ENCODE measurements at regions not wholly inside any gene's neighbourhood (a gene's known extent, or its start where the extent isn't known, plus 50 kb on each side); places are given as distances from the start of the nearest gene placed in this dataset.

- Histone ChIP-seq H3K9me1 (replicated peaks; ENCODE audit: control insufficient read depth, extremely low read depth, insufficient read depth, low read length) (no peaks in the 10 kb centered on the region), H3K27ac (ENCODE audit: insufficient read depth, low read depth, low read length) (no peak overlapping the region), H3K27me3 (ENCODE audit: control insufficient read depth in 2 of 2, insufficient read depth in 2 of 2, low read length in 2 of 2) (no peaks in the 10 kb centered on the region), H4K20me1 (replicated peaks; ENCODE audit: control insufficient read depth, extremely low read depth, insufficient read depth, low read length) (no peaks in the 10 kb centered on the region), H3K9me3 (replicated peaks; ENCODE audit: control insufficient read depth, insufficient read depth, low read length) (no peaks in the 10 kb centered on the region), H3K4me2 (ENCODE audit: insufficient read depth, low read length) (no peak overlapping the region), H2AFZ (ENCODE audit: low read depth, low read length) (no peak overlapping the region), H3K79me2 (ENCODE audit: control insufficient read depth, insufficient read depth, low read length) (no peaks in the 10 kb centered on the region), H3K4me1 (ENCODE audit: control insufficient read depth, extremely low read depth, insufficient read depth, low read length) (no peaks in the 10 kb centered on the region), H3K4me3 (replicated peaks in 1 of 3; ENCODE audit: insufficient read depth in 1 of 3, low read depth in 1 of 3, low read length in 3 of 3) (no peak overlapping the region), H3K9ac (replicated peaks; ENCODE audit: extremely low read depth, insufficient read depth, low read length) (no peak overlapping the region), H3K36me3 (ENCODE audit: control insufficient read depth in 2 of 2, extremely low read depth in 1 of 2, insufficient read depth in 2 of 2, low read length in 2 of 2) (no peaks in the 10 kb centered on the region)
- BruUV-seq (replicated peaks), result no TSS peak
- DNase-seq (ENCODE audit: low read depth, low spot score) (no peak), FAIRE-seq (no peak)
- intact Hi-C loops (cut with micrococcal nuclease), result no loop called here
- CTCF ChIA-PET, result no interaction called here
- POLR2A ChIA-PET, result no interaction called here
- dilution Hi-C loops (cut with MboI; ENCODE audit: extremely low pct_ligation_motif_present, low sequenced_read_pairs), result no loop called here
- no peak for TF ChIP-seq MAX (IDR thresholded peaks at IDR 0.05; ENCODE audit: insufficient read depth, insufficient read length)
- no peak for TF ChIP-seq JUN (IDR thresholded peaks at IDR 0.05; ENCODE audit: borderline replicate concordance, insufficient read depth, insufficient read length, low read depth)
- no peak for TF ChIP-seq MYC (IDR thresholded peaks at IDR 0.05; ENCODE audit: low read depth, low read length)
- no peak for TF ChIP-seq EZH2 (IDR thresholded peaks at IDR 0.05; ENCODE audit: borderline replicate concordance, low read depth, low read length, severe bottlenecking)
- TF ChIP-seq FOS (IDR thresholded peaks at IDR 0.05; ENCODE audit: borderline replicate concordance, insufficient read depth, low read length), result no peak
- no peak for TF ChIP-seq CTCF (IDR thresholded peaks at IDR 0.05; ENCODE audit: extremely low read depth in 1 of 2, insufficient read depth in 1 of 2, low read depth in 1 of 2, low read length in 2 of 2)
- no peak for TF ChIP-seq GATA2 (IDR thresholded peaks at IDR 0.05; ENCODE audit: insufficient read depth, insufficient read length, low read depth, low read length)
- no peak for TF ChIP-seq POLR2AphosphoS5 (IDR thresholded peaks at IDR 0.05; ENCODE audit: insufficient read depth, low read depth, low read length)
- TF ChIP-seq POLR2A (IDR thresholded peaks at IDR 0.05; ENCODE audit: low read depth, low read length), result no peak
These were observed 1036.4 kb downstream of the NR2F1-AS1 start for GRCh38 chr5:92544596-92544995.

Data from endothelial cell of umbilical vein (primary cell).